ENCODE measurements at regions not wholly inside any gene's neighbourhood (a gene's known extent, or its start where the extent isn't known, plus 50 kb on each side); places are given as distances from the start of the nearest gene placed in this dataset.
"Not testable (repeated sequence)": the region's sequence is repeated elsewhere in the genome, so short reads cannot be mapped to it uniquely, and the experiment has no call there.

DNA sequence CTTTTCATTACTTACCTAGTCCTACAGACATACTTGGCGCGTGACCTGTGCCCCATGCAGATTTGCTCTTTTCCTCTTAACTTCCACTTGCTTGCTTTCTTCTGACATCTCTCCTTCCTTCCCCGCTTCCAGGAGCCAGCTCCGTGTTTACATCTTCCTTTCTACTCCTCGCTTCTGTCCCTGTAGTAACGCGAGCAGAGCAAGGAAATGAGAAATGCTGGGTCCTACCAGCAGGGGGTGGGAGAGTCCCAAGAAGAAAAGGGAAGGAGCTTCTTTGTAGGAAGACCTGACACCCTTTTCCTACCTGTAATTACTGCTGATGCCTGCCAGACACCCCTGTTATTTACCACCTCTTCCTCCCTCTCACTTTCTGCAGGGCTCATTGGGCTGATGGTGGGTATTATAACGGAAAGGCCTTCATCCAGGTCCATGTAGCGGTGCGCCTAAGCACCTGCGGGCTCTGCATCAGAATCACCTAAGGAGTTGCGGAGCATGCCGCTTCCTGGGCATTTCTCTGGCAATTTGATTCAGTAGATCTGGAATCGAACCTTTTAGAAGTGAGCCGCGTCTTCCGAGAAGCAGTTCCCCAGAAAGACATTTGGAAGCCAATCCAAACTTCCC lies 1260.8 kb upstream of the WWC1 start:
- no peak for DNase-seq (ENCODE audit: low read depth in 1 of 2, low spot score in 1 of 2)

DNA sequence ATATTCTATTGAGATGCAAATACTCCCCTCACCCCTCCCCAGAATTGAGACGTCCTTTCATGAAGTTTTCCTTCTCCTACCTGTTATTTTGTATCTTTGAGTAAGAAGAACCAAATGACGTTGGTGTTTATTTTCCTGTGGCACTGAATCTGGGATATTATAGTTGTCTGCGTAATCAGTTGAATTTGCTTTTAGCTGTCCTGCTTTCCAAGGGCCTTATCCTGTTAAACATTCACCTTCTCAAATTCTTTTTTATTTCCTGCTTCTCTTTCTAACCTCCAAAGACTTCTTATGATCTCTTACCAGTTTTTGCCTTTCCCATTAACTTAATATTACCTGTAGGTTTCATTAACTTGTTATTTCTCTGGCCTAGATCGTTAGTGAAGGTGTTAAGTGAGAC lies 1254.9 kb upstream of the WWC1 start:
- DNase-seq (ENCODE audit: low read depth in 1 of 2, low spot score in 1 of 2): no peak

DNA sequence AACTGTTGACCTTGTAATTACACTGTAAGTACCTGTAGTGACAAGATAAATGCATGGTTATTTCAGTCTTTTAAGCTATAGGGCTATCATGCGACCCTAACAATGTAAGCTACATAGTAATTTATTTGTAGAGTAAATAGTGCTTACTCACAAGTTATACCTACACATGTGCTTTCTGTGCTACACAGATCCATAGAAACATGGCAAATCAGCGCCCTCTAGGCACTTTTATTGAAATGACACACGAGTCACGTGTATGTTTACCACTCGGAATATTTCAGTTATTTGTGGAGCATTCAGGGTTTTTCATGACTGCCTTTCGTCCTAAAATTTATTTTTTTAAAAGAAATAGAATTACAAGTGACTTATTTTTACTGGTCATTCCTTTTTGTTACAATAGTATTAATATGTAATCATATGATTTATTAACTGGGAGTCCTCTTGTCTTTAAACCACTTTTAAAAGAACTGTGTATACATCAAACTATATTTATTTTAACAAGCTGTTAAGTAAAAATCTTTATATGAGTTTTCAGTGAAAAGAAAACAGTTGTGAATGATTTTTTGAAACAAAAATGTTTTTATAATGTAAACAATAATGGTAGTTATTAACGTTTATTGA lies 1242.3 kb upstream of the WWC1 start:
- no peak for DNase-seq (ENCODE audit: low read depth in 1 of 2, low spot score in 1 of 2)

DNA sequence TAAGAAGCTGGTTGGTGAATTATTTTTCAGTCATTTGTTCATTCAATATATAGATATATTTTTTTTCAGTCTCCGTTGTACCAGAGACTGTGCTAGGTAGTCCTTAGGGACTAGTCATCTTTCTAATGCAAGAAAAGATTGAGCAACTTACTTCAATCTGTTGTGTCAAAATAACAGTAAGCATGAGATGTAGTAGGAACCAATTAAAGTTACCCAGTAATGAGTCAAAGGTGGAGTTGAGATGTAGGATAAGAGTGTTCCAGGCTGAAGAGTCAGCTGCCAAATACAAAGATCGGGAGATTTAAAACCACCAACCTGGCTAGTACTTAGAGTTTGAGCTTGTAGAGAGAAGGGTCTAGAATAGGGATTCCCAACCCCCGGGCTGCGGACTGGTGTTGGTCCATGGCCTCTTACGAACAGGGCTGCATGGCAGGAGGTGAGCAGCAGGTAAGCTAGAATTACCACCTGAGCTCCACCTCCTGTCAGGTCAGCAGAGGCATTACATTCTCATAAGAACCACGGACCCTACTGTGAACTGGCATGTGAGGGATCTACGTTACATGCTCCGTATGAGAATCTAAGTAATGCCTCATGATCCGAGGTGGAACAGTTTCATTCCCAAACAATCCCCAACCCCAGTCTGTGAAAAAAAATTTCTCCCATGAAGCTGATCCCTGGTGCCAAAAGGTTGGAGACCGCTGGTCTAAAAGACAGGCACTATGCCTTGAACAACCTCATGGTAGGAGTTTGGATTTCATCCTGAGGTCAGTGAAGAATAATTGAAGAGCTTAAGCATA lies 1241.5 kb upstream of the WWC1 start:
- no peak for DNase-seq (ENCODE audit: low read depth in 1 of 2, low spot score in 1 of 2)

DNA sequence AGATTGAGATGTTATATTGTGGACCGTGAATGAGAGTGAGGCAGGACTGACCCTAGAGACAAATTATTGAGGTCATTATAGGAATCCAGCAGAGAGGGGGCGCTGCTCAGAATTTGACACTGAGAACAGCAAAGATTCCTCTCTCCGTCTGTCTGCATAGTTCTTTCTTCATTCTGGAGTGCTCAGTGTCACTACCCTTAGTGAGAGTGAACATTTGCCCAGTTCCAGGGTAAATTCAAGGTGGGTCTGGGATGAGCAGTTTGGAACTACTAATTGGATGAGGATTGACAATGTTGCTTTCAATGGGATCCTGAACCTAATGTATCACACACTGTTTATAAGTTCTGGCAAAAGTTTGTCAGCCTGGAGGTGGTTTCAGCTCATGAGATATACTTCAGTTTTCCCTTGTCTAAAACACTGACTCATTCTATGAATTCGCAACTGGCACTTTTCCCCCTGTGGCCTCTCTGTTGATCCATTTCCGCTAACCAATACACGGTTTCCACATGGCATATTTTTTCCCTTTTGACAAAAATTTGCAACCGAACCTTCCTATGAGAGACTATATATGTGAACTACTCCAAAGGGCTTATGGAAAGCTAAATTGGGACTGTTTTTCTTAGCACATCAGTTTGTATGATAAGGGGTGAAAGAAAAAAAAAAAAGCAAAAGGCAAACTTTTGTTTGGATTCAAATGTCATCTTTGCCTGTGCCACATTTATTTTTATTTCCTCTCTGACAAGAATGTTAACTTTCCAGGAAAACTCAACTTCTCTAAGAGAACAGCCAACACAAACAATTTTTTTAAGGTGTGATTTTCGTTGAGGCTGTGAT lies 1240.7 kb upstream of the WWC1 start:
- no peak for DNase-seq (ENCODE audit: low read depth in 1 of 2, low spot score in 1 of 2)

DNA sequence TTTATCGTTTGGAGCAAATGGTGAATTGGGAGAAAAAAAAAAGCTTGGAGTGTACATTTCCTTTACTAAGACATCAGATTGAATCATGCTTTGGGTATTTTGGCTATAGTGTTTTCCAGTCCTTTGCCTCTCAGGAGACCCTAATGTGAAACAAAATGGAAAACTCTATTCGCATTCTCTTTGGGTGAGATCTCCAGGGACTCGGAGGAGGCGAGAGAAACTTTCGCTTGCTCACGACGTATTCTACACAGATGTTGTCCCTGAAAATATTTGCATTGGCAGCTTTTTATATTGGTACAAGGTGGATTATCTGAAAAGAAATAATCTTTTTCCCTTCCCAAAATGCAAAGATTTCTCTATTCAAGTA lies 1240.1 kb upstream of the WWC1 start:
- no peak for DNase-seq (ENCODE audit: low read depth in 1 of 2, low spot score in 1 of 2)

DNA sequence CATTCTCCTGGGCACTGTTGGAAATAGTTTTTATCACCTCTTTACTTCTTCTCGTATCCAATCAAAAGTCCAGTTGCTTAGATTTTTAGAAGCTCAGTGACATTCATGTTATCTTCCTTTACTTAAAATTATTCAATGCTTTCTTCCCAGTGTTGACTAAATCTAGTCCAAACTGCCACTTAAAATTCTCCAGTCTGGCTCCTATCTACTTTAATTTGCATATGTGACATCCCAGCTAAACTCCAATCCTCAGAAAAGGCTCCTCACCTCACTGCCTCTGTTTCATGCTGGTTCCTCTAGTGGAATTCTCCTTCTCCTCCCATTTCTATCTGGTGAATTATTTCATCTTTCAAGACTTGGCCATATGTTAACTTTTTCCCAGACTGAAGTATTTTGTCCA lies 1238.7 kb upstream of the WWC1 start:
- no peak for DNase-seq (ENCODE audit: low read depth in 1 of 2, low spot score in 1 of 2)

DNA sequence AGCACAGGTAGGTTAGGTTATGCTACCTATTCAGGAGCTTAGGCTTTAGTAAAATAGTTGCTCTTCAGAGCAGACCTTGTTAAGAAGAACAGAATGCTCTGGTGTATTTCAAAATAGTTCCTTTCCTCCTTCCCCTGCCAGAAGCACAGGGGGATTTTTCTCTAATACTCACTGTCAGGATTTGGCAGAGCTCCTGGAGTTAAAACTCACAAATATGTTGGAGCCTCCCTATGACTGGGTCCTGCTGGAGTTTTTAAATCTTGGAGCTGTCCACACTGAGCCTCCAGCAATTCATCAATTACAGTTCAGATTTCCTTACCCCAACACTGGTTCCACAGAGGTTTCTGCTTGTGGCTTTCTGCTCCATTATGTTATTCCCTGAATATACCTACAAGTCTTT lies 1233.8 kb upstream of the WWC1 start:
- DNase-seq (ENCODE audit: low read depth in 1 of 2, low spot score in 1 of 2): no peak

DNA sequence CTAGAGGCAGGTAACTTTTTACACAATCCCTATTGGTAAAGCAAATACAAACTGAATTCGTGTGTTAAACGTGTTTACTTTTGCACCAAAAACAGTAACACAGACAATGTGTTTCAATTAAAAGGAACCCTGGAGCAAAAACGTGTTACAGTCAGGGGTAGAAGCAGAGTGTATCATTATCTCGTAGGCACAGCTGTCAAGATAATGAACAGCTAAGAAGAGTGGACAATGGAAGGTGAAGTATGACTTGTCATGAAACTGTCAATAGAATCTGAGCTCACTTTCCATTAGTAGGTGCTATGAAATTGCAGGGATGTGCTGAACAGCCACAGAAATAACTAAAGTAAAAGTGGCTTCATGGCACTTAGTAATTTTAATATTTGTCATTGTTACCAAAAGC lies 1229.8 kb upstream of the WWC1 start:
- no peak for DNase-seq (ENCODE audit: low read depth in 1 of 2, low spot score in 1 of 2)

DNA sequence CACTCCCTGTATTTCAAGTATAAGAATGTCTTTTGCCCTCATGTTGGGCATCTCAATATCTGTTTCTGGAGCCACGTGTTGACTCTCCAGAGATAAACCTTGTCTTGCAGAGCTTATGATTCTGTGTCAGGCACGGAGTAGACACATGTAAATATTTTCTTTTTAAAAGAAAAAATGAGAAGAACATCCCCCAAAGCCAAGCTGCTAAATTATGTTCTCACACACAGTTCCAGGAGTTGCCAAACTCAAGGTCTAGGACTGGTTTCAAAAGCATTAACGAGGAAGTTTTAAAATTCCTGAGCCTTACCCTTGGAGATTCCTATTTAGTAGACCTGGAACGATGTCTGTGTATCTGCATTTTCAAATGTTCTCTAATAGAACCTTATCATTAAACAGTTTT lies 1228.3 kb upstream of the WWC1 start:
- no peak for DNase-seq (ENCODE audit: low read depth in 1 of 2, low spot score in 1 of 2)

DNA sequence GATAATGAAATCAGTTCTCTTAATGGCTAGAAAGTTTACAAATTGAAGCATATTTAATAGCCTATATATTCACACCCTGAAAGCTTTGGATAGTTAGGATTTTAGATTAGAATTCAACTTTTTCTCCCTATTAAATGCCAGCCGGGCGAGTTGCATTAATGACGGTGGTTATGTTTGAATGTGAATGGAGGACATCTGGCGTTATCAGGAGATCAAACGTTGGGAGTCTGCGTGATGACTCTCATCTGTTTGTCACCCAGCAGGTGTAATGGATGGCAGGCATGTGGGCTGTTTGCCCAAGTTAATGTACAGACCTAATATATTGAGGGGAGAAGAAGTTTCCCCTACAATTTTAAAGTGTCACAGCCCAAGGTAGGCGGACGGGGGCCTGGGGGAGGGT lies 1227.7 kb upstream of the WWC1 start:
- DNase-seq (ENCODE audit: low read depth in 1 of 2, low spot score in 1 of 2): no peak

DNA sequence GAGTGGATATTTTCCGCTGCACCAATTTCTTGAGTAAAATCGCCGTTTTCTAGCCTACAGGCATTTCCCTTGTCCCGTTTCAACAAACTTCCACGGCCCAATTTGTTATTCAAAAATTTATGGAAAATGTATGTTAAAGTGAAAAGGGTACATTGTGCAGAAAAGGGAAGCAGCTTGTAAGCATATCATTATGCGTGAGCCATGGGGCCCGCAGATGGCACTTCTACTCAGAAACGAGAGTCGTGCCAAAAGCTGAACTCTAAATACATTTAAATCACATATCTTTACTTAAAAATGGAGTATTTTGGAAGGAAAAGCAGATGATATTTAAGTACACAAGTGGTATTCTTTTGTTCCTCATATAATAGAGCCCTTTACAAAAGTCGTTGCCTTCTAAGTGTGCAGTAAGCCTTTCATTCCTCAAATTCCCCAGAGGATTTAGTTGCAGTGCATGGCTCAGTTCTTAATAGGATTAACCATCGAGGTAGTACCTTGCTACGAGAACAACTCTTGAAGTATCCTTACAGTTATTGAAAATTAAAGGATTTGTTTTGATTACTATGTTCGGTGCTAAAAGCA lies 1227.2 kb upstream of the WWC1 start:
- no peak for DNase-seq (ENCODE audit: low read depth in 1 of 2, low spot score in 1 of 2)

DNA sequence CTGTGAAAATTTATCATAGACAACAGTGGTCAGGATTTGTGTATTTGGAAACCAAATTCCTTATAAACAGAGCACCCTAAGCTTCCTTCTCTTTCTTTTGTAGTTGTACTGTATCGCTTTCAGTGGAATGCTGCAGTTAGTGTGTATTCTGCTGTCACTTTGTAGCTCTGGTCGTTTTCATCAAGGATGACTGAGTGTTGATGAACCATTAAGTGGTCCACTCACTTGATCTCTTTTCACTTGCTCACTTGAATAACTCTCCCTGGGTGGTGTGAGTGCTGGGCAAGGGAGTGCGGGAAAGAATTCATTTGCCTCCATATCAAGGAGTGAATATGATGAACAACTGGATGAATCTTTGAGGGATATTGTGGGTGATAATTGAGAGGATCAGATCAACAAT lies 1225.7 kb upstream of the WWC1 start:
- DNase-seq (ENCODE audit: low read depth in 1 of 2, low spot score in 1 of 2): no peak

DNA sequence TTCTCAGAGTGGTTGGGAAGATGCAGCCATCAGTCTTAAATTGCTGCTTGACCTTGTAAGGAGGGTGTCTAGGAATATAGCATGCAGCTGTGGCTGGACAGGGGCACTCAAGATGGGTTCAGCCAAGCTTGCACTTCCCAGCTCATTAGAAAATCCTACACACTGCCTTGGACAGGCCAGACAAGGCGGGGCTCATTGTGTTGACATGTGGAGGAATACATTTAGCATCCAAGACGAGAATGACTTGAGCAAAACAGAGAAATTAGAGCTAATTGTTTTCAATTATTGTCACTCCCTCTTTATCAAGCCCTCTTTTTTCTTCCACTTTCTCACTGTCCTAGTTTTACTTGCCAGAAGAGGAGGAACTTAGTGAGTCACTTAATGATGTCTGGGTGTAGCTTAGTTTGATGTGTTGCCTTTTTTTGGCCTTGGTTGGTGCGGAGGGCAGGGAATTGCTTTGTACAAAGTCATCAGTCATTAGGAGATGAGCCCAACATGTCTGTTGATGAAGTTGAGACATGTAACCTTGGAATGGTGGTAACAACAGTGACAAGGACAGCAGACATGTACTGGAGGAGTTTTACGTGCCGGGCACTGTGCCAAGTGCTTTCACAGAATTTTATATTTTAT lies 1219.3 kb upstream of the WWC1 start:
- DNase-seq (ENCODE audit: low read depth in 1 of 2, low spot score in 1 of 2): no peak

DNA sequence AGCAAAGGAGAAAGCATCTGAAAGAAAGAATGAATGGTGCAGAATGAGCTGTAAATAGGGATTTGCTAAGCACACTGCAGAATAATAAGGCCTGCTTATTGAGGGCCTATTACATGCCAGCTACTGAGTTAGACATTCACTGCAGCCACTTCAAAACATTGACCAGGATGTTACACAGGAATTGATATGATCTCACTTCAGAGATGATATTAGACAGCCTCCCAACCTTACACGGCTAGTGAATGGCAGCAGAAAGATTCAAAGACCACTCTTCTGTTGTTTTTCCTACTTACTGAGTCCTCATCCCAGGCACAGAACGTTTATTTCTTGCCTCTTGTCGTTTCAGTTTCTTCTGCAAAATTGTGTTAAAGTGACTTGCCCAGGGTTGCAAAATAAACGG lies 1209.9 kb upstream of the WWC1 start:
- no peak for DNase-seq (ENCODE audit: low read depth in 1 of 2, low spot score in 1 of 2)

DNA sequence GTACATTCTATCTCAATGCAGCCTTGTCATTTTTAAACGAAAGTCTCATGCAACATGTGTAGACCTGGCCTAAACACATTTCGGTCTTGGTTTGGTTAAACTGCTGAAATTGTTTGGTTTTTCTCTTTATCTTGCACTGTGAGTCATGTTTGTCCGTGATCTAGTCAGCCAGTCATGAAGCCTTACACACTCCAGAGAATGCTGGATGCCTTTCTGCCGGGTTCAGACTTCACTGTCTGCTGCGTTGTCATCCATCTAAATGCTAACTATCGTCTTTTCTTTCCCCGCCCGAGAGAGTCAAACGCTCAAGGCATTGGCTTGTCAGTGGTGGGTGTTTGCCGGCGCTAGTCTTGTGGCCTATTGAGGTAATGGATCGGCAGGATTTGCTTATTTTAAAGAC lies 1194.6 kb upstream of the WWC1 start:
- DNase-seq (ENCODE audit: low read depth in 1 of 2, low spot score in 1 of 2): no peak

DNA sequence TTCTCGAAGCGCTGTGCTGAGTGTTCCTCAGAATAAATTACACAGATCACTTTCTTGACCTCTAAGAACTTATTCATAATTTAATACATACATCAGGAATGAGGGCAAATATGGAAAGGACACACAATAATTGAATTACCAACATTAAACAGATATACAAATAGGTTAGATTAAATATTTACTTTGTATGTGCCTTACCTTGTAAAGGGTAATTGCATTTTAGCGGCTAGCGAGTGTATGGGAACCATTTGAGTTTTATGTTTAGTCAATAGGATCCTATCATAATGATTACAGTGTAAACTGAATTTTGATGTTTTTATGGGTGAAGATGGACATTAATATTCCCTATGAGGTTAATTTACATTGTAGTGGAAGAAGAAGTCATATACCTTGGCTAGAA lies 1187.1 kb upstream of the WWC1 start:
- no peak for DNase-seq (ENCODE audit: low read depth in 1 of 2, low spot score in 1 of 2)

DNA sequence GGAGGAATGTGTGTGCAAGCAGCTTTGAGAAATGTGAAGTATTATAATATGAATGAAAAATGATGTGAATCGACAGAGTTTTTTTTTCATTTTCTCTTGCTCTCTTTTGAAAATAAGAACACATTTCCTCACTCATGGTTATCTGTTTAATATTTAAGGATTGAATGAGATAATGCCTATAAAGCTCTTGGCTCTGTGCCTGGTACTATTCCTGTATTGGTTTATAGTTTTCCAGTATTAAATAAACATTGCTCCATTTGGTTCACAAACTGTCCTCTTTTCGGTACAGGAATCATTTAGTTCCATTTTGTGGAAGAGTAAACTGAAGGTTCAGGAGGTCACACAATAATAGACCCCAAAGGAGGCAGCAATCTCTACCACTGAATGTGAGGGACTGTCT lies 1185.5 kb upstream of the WWC1 start:
- no peak for DNase-seq (ENCODE audit: low read depth in 1 of 2, low spot score in 1 of 2)

DNA sequence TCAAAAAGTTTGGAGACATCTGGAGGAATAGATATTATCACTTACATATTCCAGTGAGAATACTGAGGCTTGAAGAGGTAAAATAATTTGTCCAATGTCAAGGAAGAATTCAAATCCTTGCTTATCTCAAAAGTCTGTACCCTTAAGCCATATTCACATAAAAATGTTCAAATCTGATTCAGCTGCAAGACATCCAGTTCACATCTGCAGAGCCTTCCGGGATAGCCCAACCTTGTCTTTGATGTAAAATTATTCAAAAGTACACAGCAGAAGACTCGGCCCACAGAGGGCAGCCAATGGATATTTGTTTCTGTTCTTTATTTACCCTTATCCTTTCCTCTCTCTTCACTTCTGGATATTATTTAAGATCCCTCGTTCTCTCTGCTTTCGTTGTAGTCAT lies 1183.8 kb upstream of the WWC1 start:
- DNase-seq (ENCODE audit: low read depth in 1 of 2, low spot score in 1 of 2): no peak

DNA sequence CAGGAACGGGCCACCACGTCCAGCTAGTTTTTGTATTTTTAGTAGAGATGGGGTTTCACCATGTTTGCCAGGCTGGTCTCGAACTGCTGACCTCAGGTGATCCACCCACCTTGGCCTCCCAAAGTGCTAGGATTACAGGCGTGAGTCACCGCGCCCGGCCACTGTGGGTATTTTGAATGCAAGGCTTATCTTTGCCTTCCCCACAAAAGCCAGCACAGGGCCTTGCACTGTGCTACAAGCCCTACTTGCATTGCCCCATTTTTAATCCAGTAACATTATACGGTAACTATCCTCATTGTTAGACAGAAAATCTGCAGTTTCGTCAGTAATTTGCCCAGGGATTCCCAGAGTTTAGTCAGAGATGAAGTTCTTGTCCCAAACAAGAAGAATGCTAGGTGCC lies 1183.2 kb upstream of the WWC1 start:
- DNase-seq (ENCODE audit: low read depth in 1 of 2, low spot score in 1 of 2): not testable (repeated sequence)

DNA sequence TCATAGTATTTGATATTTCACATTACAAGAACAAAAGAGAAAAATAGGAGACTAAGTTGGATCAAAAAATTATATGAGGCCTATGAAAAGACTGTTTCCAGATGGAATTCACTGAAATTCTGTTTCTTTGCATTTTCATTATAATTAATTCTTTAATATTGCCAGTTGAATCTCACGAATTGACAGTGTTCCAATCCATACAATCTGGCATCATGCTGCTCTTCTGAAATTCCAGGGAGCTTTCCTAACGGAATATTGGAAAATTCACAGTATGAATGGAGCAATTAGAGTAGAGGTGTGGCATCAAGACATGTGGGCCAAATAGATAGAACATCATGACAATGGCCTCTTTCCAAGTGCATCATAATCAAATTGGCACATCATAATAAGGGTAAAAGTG lies 1178.9 kb upstream of the WWC1 start:
- DNase-seq (ENCODE audit: low read depth in 1 of 2, low spot score in 1 of 2): no peak
